HG03354 (cell line): ENCODE measurements at regions not wholly inside any gene's neighbourhood (a gene's known extent, or its start where the extent isn't known, plus 50 kb on each side); places are given as distances from the start of the nearest gene placed in this dataset.

Experiments
- ATAC-seq: cut with Tn5 transposase; IDR thresholded peaks from one replicate; pipeline ENCODE4 v1.9.1; 2021; ENCODE audit warnings: mild to moderate bottlenecking; ENCODE audit not compliant: unreplicated experiment, poor library complexity, severe bottlenecking

GRCh38 chr16:86891121-86891520 is 312.8 kb downstream of the FOXL1 start:
- ATAC-seq: no peak

GRCh38 chr16:86891631-86892030 is 313.3 kb downstream of the FOXL1 start:
- ATAC-seq: no peak

DNA sequence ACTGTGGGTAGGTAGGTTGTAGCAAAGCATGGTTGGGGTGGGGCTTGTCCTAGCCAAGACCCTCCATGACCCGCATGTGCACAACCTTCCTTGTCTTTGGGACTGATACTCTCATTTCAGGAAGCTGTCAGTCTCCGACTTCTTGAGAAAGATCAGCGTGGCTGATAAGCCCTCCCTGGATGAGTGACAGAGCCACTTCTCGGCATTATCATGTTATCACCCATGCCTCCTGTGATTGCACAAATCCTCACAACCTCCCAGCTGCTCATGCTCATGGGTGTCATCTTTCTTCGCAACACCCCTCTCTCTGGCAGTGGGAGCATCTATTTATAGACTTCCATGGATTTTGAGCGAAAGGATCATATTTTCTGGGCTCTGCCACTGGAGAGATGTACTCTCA is 314.2 kb downstream of the FOXL1 start:
- ATAC-seq: no peak

- no peak for ATAC-seq
These were observed 315.2 kb downstream of the FOXL1 start for GRCh38 chr16:86893506-86893905.

- ATAC-seq: no peak
These were observed 315.7 kb downstream of the FOXL1 start for GRCh38 chr16:86894029-86894567.

DNA sequence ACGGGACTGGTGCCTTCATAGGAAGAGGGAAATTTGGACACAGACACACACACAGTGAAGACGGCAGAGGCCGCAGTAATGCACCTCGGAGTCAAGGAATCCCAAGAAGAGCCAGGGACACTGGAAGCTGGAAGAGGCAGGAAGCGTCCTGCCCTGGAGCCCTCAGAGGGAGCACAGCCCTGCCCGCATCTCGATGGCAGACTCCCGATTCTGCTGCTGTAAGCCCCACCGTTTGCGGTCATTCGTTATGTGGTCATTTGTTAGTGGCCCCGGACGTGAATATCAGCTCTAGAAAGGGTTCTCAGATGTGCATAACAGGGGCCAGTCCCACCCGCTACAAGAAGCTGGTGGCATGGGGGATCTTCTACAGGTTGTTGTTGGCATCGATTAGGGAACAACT is 316.6 kb downstream of the FOXL1 start:
- no peak for ATAC-seq

DNA sequence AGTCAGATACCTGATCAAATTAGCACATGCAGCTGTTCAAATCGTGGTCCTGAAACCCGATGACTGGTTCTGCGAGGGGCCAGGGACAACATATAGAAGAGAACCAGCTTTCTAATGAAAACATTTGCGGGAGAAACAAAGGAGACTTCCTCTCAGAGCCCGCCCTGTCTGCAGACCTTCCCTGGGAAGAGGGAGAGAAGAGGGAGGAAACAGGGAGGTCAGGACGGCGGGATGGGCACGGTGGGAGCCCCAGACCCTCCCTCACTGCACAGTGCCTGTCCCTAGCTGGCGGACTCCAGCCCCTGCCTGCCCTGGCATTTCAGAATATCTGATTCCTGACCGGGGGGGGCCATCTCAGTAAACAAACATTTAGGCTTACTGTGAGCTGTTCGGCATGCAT is 317.3 kb downstream of the FOXL1 start:
- ATAC-seq: no peak

DNA sequence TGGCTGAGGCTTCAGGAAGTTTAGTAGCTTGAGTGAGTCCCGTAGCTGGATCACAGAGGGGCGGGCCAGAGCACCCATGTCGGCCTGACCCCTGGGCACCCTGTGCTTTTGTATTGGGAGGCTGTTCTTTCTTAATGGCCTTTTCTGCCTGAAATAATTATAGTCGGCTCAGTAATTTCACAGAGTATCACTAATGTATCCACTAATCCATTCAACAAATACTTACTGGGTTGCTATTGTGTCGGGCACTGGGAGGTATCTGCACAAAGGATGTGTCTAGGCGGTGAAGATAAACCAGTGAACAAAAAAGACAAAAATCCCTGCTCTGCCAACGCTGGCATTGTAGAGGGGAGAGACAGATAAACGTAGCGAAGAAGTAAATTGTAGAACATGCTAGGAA is 318.6 kb downstream of the FOXL1 start:
- ATAC-seq: no peak

- ATAC-seq: no peak
These were observed 319.1 kb downstream of the FOXL1 start for GRCh38 chr16:86897486-86897885.

DNA sequence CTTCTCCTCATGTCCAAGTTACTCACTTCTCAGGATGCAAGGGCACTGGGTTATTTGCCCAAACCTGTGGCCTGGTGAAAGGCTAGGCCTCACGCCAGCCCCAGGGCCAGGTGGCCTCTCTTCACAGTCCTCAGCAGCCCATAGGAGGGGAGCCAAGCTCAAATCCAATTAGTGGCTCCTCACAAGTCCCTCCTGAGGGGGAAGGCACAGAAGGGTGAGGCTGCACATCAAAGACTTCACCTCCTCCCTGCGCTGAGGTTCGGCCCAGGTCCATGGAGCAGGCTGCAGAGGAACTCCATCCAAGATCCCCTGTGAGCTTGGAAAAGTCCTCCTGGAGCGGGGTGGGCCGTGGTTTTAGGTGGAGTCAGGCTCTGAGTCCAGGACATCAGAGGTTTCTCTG is 320.0 kb downstream of the FOXL1 start:
- ATAC-seq: no peak

GRCh38 chr16:86899151-86899550 is 320.8 kb downstream of the FOXL1 start:
- ATAC-seq: no peak

- ATAC-seq: no peak
These were observed 321.4 kb downstream of the FOXL1 start for GRCh38 chr16:86899757-86900156.

GRCh38 chr16:86901483-86901882 is 323.1 kb downstream of the FOXL1 start:
- no peak for ATAC-seq

DNA sequence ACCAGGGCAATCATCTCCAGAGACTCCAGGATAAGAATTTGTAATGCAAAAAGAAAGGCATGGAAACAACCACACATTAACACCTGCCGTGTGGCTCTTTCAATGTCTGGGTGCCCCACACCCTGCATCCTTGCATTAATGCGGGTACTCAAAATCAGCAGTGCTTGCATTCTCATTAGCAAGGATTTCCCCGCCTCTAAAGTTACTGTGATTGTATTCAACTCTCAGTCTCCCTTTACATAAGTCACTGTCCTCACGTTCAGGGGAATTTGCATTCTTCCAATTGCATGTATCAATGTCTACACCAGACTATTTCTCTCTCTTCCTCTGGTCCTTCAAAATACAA is 324.3 kb downstream of the FOXL1 start:
- ATAC-seq: no peak

DNA sequence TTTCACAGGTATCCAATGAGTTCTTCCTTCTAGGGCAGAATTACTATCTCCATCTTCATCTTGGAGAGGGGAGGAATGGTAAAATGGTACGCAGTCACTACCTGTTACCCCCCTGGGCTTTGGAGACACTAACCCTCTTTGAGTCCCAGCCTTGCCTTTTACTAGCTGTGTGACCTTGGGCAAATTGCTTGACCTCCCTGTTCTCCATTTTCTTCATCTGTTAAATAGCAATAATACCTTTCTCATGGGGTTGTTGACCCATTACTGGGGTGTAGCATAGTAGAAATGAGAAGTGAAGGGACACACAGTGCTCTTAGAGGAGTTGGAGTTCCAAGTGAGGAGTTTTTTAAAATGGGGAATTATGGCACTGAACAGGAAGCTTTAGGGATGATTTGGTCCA is 324.7 kb downstream of the FOXL1 start:
- ATAC-seq: no peak

- ATAC-seq: no peak
These were observed 327.0 kb downstream of the FOXL1 start for GRCh38 chr16:86905302-86905701.

DNA sequence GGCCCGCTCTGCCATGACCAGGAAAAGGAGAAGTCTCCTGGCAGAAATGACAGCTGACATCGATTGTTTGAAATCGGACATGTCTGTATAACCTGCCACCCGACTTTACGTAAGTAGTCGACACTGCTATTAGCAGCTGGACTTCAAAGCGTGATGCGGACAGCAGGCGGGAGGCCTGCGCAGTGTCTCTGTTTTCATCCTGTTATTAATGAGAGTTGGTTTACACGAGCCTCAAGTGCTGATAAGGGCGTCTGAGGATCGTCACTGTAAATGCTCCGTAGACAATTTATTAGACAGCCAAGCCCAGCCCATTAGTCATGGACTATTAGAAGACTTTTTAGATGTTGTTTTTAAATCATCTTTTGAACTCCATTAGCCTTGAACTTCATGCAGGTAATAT is 328.3 kb downstream of the FOXL1 start:
- no peak for ATAC-seq

GRCh38 chr16:86909359-86910160 is 331.2 kb downstream of the FOXL1 start:
- peak; percentile 5 for ATAC-seq

DNA sequence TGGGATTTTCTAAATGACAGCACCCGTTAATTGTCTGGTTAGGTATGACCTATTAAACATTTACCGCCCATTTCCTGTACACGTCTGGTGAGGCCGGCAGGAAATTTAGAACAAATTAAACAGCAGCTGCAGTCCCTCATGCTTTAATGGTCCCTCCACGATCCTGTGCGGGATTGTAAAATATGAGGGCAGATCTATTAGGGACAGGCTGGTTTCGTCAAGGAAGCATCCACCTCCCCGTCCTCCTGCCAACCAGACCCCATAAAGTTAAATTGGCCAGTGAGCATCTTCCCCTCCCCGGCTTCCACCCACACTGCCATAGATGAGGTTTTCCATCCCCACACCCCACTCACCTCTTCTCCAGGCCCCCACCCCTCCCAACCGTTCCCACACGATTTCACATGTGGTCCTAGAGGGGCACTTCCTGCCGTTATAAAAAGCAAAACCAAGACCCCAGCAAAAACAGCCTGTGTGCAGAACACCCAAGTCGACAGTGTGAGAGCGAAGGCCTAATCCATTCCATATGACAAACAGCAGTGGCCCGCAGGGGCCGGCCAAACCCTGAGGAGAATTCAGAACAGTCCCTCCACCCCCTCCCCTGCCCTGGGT is 331.9 kb downstream of the FOXL1 start:
- peak; percentile 58 for ATAC-seq

- no peak for ATAC-seq
These were observed 333.1 kb downstream of the FOXL1 start for GRCh38 chr16:86911437-86911958.

GRCh38 chr16:86913886-86914285 is 335.5 kb downstream of the FOXL1 start:
- ATAC-seq: no peak
